SK-N-SH (cell line): ENCODE measurements at regions not wholly inside any gene's neighbourhood (a gene's known extent, or its start where the extent isn't known, plus 50 kb on each side); places are given as distances from the start of the nearest gene placed in this dataset.

ENCODE experiments used
- CTCF ChIA-PET: fragments of 300-600, 350-600 bp; formaldehyde crosslinking; extraction: SDS; loops from one replicate; lab custom pipeline; 2021; lab: Yijun Ruan, JAX
- POLR2A ChIA-PET: fragments of 350-600 bp; sonication (Branson Sonifier 250); formaldehyde crosslinking; extraction: SDS; loops from one replicate; lab custom pipeline; 2020; ENCODE audit warnings: antibody characterized with exemption, inconsistent platforms; lab: Yijun Ruan, JAX
- DNase-seq: peaks from one replicate; pipeline ENCODE4 v3.0.0; 2012
- H2AFZ ChIP-seq: fragments of 200-600 bp; sonication (generic); 2 replicates; pipeline ENCODE4 v1.8.1; 2016; ENCODE audit warnings: antibody characterized with exemption, mild to moderate bottlenecking, low read depth
- H3F3A ChIP-seq: fragments of 200-600 bp; sonication (generic); replicated peaks from 2 replicates; pipeline ENCODE3; 2016; ENCODE audit warnings: antibody characterized with exemption, mild to moderate bottlenecking; ENCODE audit not compliant: insufficient read depth
- H3K27ac ChIP-seq, 2 experiments: fragments of 200-500 bp in 1 of 2; fragments of 200-600 bp in 1 of 2; sonication (Bioruptor generic) in 1 of 2; sonication (generic), shearing (Covaris generic) in 1 of 2; 2 replicates each; pipeline versions ENCODE4 v1.5.1 to v1.6.1; 2014 to 2016; ENCODE audit warnings: low read depth in 2 of 2, inconsistent platforms in 1 of 2, low read length in 1 of 2, mild to moderate bottlenecking in 1 of 2, mixed read lengths in 1 of 2
- H3K27me3 ChIP-seq: fragments of 200-600 bp; sonication (generic), shearing (Covaris generic); 2 replicates; pipeline ENCODE4 v1.6.1; 2016; ENCODE audit warnings: mixed run types; ENCODE audit not compliant: insufficient read depth
- H3K36me3 ChIP-seq, 2 experiments: fragments of 200-500 bp in 1 of 2; fragments of 200-600 bp in 1 of 2; sonication (Bioruptor generic) in 1 of 2; sonication (generic) in 1 of 2; replicated peaks in 1 of 2; 2 replicates each; pipeline versions ENCODE3 to v1.5.1; 2014 to 2016; ENCODE audit warnings: low read length in 1 of 2, mild to moderate bottlenecking in 1 of 2; ENCODE audit not compliant: insufficient read depth in 2 of 2, control insufficient read depth in 1 of 2
- H3K4me1 ChIP-seq, 2 experiments: fragments of 200-500 bp in 1 of 2; fragments of 200-600 bp in 1 of 2; sonication (Bioruptor generic) in 1 of 2; sonication (generic), shearing (Covaris generic) in 1 of 2; 2 replicates each; pipeline versions ENCODE4 v1.5.1 to v1.6.1; 2014 to 2016; ENCODE audit warnings: low read depth in 1 of 2, low read length in 1 of 2, mixed run types in 1 of 2; ENCODE audit not compliant: insufficient read depth in 2 of 2, control insufficient read depth in 1 of 2
- H3K4me2 ChIP-seq: fragments of 200-600 bp; sonication (generic), shearing (Covaris generic); 2 replicates; pipeline ENCODE4 v1.6.1; 2017; ENCODE audit warnings: mixed run types
- H3K4me3 ChIP-seq, 2 experiments: fragments of 200-500 bp in 1 of 2; fragments of 200-600 bp in 1 of 2; sonication (Bioruptor generic) in 1 of 2; sonication (generic), shearing (Covaris generic) in 1 of 2; 2 replicates each; pipeline versions ENCODE4 v1.5.1 to v1.8.1; 2014 to 2016; ENCODE audit warnings: low read depth in 2 of 2, inconsistent platforms in 1 of 2, low read length in 1 of 2, mild to moderate bottlenecking in 1 of 2, mixed read lengths in 1 of 2, moderate library complexity in 1 of 2
- H3K79me2 ChIP-seq: fragments of 200-600 bp; sonication (generic); 2 replicates; pipeline ENCODE4 v1.8.1; 2017; ENCODE audit warnings: mild to moderate bottlenecking; ENCODE audit not compliant: insufficient read depth
- H3K9ac ChIP-seq: fragments of 200-600 bp; sonication (generic); 2 replicates; pipeline ENCODE4 v1.6.1; 2017; ENCODE audit warnings: mixed run types
- H3K9me2 ChIP-seq: fragments of 200-600 bp; sonication (generic); 2 replicates; pipeline ENCODE4 v1.6.1; 2017; ENCODE audit warnings: mixed run types
- H3K9me3 ChIP-seq: fragments of 200-600 bp; sonication (generic); 2 replicates; pipeline ENCODE4 v1.6.1; 2017; ENCODE audit warnings: mixed run types, mild to moderate bottlenecking, moderate library complexity
- H4K20me1 ChIP-seq: fragments of 200-600 bp; sonication (generic); 2 replicates; pipeline ENCODE4 v1.6.1; 2017; ENCODE audit warnings: mild to moderate bottlenecking, mixed run types; ENCODE audit not compliant: insufficient read depth
- CHD2 ChIP-seq: fragments of 150-350 bp; IDR thresholded peaks from 2 replicates; pipeline ENCODE4 v1.6.1; 2018; ENCODE audit warnings: low read length; ENCODE audit not compliant: partially characterized antibody
- ELF1 ChIP-seq: IDR thresholded peaks from 2 replicates; pipeline ENCODE4 v1.4.0; 2012
- EP300 ChIP-seq, 2 experiments: IDR thresholded peaks; 2 replicates each; pipeline versions ENCODE4 v1.4.0 to v1.6.1; 2012; ENCODE audit warnings: borderline replicate concordance in 1 of 2, low read depth in 1 of 2, low read length in 1 of 2
- FOSL2 ChIP-seq: IDR thresholded peaks from 2 replicates; pipeline ENCODE4 v1.4.0; 2012; ENCODE audit warnings: low read depth, mild to moderate bottlenecking, moderate library complexity, borderline replicate concordance
- GATA2 ChIP-seq: sonication (generic); formaldehyde crosslinking; IDR thresholded peaks from 2 replicates; pipeline ENCODE4 v1.5.0; 2020; ENCODE audit warnings: mild to moderate bottlenecking, missing genetic modification reagents
- JUND ChIP-seq: IDR thresholded peaks from 2 replicates; pipeline ENCODE4 v1.4.0; 2012
- MAX ChIP-seq: IDR thresholded peaks from 2 replicates; pipeline ENCODE4 v1.4.0; 2012; ENCODE audit warnings: low read depth
- MEF2A ChIP-seq: IDR thresholded peaks from 2 replicates; pipeline ENCODE4 v1.4.0; 2012; ENCODE audit warnings: low read depth, borderline replicate concordance
- MXI1 ChIP-seq: IDR thresholded peaks from 2 replicates; pipeline ENCODE4 v1.6.1; 2012; ENCODE audit warnings: mild to moderate bottlenecking, low read depth, low read length, improper control_type of control experiment
- POLR2AphosphoS5 ChIP-seq: IDR thresholded peaks from 2 replicates; pipeline ENCODE4 v1.6.1; 2012; ENCODE audit warnings: low read depth, low read length
- RCOR1 ChIP-seq: fragments of 150-350 bp; IDR thresholded peaks from 2 replicates; pipeline ENCODE4 v1.6.1; 2017; ENCODE audit warnings: antibody characterized with exemption, low read length
- REST ChIP-seq: IDR thresholded peaks from 2 replicates; pipeline ENCODE4 v1.6.1; 2012; ENCODE audit warnings: mild to moderate bottlenecking, low read depth, low read length, moderate library complexity
- RFX5 ChIP-seq: IDR thresholded peaks from 2 replicates; pipeline ENCODE4 v1.6.1; 2012; ENCODE audit warnings: mild to moderate bottlenecking, improper control_type of control experiment, low read length
- RXRA ChIP-seq: IDR thresholded peaks from 2 replicates; pipeline ENCODE4 v1.4.0; 2012; ENCODE audit warnings: low read depth, mild to moderate bottlenecking, borderline replicate concordance
- SIN3A ChIP-seq: IDR thresholded peaks from 2 replicates; pipeline ENCODE4 v1.6.1; 2012; ENCODE audit warnings: low read depth, mild to moderate bottlenecking, low read length, moderate library complexity, borderline replicate concordance
- SMC3 ChIP-seq: IDR thresholded peaks from 2 replicates; pipeline ENCODE4 v1.6.1; 2012; ENCODE audit warnings: low read depth, low read length, improper control_type of control experiment
- TCF12 ChIP-seq: IDR thresholded peaks from 2 replicates; pipeline ENCODE4 v1.4.0; 2012
- TEAD4 ChIP-seq: IDR thresholded peaks from 2 replicates; pipeline ENCODE4 v1.4.0; 2012; ENCODE audit warnings: mild to moderate bottlenecking, borderline replicate concordance; ENCODE audit not compliant: insufficient read depth
- TF ChIP-seq, protein P1 (sequence below): IDR thresholded peaks from 2 replicates; pipeline ENCODE4 v1.4.0; 2012; ENCODE audit warnings: low read depth, borderline replicate concordance
- TF ChIP-seq, protein P2 (sequence below): fragments of 200-600 bp; sonication (generic); IDR thresholded peaks from 2 replicates; pipeline ENCODE4 v1.6.1; 2017; ENCODE audit warnings: antibody characterized with exemption, mild to moderate bottlenecking, moderate library complexity

DNA sequence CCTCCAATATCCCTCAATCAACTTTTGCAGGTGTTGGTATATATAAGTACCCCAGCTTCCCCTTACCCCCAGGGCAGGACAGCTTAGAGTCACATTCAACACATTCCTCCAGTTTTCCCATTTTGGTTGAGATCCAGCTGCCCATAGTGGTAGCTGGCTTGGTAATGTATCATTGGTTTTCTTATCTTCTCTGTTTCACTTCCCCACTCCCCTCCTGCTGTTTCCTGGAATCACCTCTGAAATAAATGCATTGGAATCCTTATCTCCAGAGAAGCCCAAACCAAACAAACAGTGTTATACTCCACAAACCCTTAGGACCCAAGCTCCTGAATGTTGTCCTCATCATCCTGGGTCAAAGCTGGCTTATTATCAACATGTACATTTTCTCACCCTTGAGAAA, 184.8 kb downstream of the TMEM38B start:
- TF ChIP-seq SIN3A (no peak), TEAD4 (no peak), SMC3 (no peak), GATA2 (no peak), JUND (no peak), ELF1 (no peak), EP300 (IDR thresholded peaks at IDR 0.05; ENCODE audit: borderline replicate concordance in 1 of 2, low read depth in 1 of 2, low read length in 1 of 2) (no peak), FOSL2 (no peak), REST (no peak), RFX5 (no peak), MAX (no peak), TCF12 (no peak), RCOR1 (no peak), MXI1 (no peak), CHD2 (no peak), RXRA (no peak), POLR2AphosphoS5 (no peak), MEF2A (no peak)
- TF ChIP-seq, protein P1, sequence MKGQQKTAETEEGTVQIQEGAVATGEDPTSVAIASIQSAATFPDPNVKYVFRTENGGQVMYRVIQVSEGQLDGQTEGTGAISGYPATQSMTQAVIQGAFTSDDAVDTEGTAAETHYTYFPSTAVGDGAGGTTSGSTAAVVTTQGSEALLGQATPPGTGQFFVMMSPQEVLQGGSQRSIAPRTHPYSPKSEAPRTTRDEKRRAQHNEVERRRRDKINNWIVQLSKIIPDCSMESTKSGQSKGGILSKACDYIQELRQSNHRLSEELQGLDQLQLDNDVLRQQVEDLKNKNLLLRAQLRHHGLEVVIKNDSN: no peak
- TF ChIP-seq, protein P2, sequence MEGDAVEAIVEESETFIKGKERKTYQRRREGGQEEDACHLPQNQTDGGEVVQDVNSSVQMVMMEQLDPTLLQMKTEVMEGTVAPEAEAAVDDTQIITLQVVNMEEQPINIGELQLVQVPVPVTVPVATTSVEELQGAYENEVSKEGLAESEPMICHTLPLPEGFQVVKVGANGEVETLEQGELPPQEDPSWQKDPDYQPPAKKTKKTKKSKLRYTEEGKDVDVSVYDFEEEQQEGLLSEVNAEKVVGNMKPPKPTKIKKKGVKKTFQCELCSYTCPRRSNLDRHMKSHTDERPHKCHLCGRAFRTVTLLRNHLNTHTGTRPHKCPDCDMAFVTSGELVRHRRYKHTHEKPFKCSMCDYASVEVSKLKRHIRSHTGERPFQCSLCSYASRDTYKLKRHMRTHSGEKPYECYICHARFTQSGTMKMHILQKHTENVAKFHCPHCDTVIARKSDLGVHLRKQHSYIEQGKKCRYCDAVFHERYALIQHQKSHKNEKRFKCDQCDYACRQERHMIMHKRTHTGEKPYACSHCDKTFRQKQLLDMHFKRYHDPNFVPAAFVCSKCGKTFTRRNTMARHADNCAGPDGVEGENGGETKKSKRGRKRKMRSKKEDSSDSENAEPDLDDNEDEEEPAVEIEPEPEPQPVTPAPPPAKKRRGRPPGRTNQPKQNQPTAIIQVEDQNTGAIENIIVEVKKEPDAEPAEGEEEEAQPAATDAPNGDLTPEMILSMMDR: no peak
- Histone ChIP-seq H3K4me2 (no peak overlapping the region), H3K79me2 (no peaks in the 10 kb centered on the region), H3K27ac (no peak overlapping the region), H3K36me3 (no peaks in the 10 kb centered on the region), H4K20me1 (no peaks in the 10 kb centered on the region), H3K4me3 (no peak overlapping the region), H3K9me2 (no peaks in the 10 kb centered on the region), H2AFZ (no peak overlapping the region), H3F3A (no peaks in the 10 kb centered on the region), H3K4me1 (peaks cover 0 to 5% of the 10 kb centered on the region in 2 experiments; a peak in 1 of 4 replicates), H3K9ac (no peak overlapping the region), H3K9me3 (no peaks in the 10 kb centered on the region), H3K27me3 (no peaks in the 10 kb centered on the region)
- DNase-seq: no peak
- POLR2A ChIA-PET: no interaction called here
- CTCF ChIA-PET: interaction anchor here (1.2 to 6.0 kb wide), 3 partner anchors 13 to 41 kb away, joined by 3 to 144 read pairs (median 4); no protein-coding TSS in a partner anchor
